ENCODE measurements at regions not wholly inside any gene's neighbourhood (a gene's known extent, or its start where the extent isn't known, plus 50 kb on each side); places are given as distances from the start of the nearest gene placed in this dataset.

DNA sequence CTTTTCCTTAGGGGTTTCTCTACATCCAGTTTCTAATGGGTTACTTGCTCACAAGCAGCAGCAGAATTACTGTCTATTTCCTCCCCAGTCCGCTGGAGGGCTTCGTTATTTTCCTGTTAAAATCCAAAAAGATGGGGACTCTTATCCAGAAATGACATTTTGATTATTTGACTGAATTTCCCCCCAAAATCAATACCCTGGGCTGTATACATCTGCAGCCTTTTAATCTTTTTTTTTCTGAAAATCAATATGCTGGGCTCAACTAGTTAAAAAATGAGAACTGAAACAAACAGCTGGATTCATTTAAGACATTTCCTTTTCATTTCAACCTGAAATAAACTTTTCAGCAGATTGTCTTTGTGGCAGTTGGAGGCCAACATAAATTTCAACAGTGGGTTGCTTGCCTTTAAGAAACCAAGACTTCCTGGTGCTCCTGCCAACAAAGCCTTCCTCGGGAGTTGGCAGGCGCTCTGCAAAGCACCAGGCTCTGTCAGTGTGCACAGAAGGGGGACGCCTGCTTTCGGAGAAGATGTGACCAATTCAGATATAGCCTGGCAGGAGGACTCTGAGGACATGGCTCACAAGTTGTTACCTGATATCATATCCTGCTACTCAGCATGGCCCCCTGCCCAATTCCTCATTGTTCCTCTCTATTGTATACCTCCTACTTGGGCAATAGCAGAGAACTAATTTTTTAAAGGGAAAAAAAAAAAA is 204.7 kb upstream of the ARG1 start:
- TF ChIP-seq, protein P1, sequence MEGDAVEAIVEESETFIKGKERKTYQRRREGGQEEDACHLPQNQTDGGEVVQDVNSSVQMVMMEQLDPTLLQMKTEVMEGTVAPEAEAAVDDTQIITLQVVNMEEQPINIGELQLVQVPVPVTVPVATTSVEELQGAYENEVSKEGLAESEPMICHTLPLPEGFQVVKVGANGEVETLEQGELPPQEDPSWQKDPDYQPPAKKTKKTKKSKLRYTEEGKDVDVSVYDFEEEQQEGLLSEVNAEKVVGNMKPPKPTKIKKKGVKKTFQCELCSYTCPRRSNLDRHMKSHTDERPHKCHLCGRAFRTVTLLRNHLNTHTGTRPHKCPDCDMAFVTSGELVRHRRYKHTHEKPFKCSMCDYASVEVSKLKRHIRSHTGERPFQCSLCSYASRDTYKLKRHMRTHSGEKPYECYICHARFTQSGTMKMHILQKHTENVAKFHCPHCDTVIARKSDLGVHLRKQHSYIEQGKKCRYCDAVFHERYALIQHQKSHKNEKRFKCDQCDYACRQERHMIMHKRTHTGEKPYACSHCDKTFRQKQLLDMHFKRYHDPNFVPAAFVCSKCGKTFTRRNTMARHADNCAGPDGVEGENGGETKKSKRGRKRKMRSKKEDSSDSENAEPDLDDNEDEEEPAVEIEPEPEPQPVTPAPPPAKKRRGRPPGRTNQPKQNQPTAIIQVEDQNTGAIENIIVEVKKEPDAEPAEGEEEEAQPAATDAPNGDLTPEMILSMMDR (IDR thresholded peaks at IDR 0.05; ENCODE audit: extremely low read depth, missing control alignments): no peak
- DNase-seq (ENCODE audit: low spot score): peak; percentile 38

DNA sequence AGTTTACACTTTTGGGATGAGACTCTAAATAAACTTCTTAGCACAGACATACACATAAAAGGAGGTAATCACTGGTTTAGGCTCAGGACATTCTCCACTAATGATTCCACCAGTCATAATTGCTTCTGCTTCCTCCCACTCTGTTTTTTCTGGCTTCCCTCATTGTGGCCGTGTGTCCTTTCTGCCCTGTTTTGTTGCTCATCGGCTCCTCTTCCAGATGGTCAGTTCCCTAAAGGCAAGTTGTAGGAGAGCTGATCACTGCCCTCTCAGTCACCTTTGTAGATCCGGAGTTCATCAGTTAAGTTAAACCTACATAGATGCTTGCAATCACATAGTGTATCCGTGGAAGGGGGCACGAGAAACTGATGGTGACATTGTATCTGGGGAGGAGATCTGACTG is 200.5 kb upstream of the ARG1 start:
- TF ChIP-seq, protein P1 (IDR thresholded peaks at IDR 0.05; ENCODE audit: extremely low read depth, missing control alignments): no peak
- no peak for DNase-seq (ENCODE audit: low spot score)

DNA sequence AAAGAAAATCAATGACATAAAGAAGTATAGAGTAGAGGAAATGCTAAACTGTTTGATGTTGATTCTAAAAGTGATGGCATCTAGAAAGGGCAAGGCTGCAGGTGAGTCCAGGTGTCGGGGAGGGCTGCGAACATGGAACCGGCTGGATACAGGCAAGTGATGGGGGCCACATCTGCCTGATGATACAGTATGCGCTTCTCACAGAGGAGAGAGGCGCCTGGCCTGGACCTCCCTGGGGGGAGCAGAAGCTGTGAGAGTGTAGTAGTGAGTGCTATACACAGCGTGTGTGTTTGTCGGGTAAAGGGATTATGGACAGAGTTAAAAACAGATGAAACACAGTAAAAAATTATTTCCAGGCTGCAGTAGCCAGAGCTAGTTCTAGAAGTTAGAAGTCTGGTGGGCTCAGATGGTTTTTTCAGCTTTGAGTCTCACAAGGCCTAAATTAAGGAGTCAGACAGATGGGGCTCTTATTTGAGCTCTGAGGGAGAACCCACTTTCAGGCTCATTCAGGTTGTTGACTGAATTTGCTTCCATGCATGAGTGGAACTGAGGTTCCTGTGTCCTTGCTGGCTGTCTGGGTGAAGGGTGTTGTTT is 195.8 kb upstream of the ARG1 start:
- TF ChIP-seq, protein P1 (IDR thresholded peaks at IDR 0.05; ENCODE audit: extremely low read depth, missing control alignments): no peak
- DNase-seq (ENCODE audit: low spot score): no peak

DNA sequence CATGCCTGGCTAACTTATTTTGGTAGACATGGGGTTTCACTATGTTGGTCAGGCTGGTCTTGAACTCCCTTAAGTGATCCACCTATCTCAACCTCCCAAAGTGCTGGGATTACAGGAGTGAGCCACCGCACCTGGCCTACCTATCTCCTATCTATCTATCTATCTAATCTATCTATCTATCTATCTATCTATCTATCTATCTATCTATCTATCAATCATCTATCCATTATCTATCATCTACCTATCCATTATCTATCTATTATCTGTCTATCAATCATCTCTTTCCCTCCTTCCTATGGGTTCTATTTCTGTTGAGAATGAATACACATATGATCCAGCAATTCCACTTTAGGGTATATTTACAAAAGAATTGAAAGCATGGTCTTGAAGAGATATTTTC is 194.2 kb upstream of the ARG1 start:
- no peak for DNase-seq (ENCODE audit: low spot score)
- TF ChIP-seq, protein P1 (IDR thresholded peaks at IDR 0.05; ENCODE audit: extremely low read depth, missing control alignments): no peak

DNA sequence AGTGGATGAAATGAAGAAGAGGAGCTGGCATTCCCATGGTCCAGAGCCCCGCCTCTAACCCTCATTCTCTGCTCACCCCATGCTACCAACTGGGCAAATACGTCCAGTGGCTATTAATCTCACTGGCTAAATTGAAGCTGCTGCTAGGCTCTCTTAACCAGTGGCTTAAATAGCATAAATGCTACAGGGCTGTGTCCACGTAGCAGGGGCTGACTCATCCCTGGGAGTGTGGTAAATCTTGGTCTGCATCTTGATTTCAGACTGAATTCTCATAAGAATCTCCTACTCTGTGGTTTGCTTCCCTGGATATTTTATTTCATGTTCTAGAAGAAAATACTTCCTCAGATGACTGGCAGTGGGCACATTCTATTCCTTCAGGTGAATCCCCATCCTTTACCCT is 193.1 kb upstream of the ARG1 start:
- no peak for DNase-seq (ENCODE audit: low spot score)
- TF ChIP-seq, protein P1 (IDR thresholded peaks at IDR 0.05; ENCODE audit: extremely low read depth, missing control alignments): no peak

DNA sequence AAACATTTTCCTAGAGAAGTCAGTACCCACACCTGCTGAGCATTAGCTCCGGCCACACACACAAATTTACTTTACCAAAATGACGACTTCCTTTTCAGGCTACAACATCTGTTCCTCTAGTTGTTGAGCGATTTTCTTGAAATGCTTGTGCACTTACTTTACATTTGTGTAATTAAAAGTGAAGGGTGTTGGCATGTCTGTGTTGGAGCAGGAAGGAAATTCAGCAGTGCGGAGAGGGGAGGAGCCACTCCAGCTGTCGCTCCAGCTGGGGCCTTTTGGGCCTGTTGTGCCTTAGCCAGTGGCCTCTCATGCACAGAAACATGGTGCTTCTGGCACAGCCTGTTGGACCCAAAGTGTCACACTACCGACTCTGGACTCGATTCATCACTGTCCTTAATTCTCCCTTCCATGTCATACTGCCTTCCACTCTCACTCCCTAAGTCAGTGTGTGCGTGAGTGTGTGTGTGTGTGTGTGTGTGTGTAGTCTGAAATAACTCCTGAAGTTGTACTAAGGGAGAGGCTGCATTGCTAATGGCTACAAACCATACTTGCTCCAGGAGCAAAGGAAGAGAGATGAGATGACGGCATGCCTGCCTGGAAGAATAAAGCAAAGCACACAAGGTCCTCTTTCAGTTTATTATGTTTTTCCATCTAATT is 191.8 kb upstream of the ARG1 start:
- DNase-seq (ENCODE audit: low spot score): no peak
- TF ChIP-seq, protein P1 (IDR thresholded peaks at IDR 0.05; ENCODE audit: extremely low read depth, missing control alignments): no peak

DNA sequence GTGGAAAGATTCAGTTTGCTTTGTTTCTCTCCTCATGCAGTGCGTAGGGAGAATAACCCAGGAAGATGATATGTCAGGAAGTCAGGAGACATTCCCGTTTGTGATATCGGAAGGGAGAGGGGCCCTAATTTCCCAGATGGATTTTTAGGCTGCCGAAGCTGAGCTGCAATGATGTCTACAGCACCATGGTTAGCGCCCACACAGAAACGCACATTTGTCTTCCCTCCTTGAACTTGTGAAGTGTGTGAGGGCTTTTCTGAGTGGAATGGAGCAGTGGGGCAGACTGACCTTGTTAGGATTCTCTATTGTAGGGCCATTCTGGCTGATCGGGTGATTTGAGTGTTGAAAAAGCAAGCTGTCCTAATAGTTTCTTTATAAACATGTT is 191.3 kb upstream of the ARG1 start:
- TF ChIP-seq, protein P1 (IDR thresholded peaks at IDR 0.05; ENCODE audit: extremely low read depth, missing control alignments): no peak
- no peak for DNase-seq (ENCODE audit: low spot score)
